Right renal cortex interstitium (tissue), 3 donors: ENCODE measurements at regions not wholly inside any gene's neighbourhood (a gene's known extent, or its start where the extent isn't known, plus 50 kb on each side); places are given as distances from the start of the nearest gene placed in this dataset.
"Not testable (repeated sequence)": the region's sequence is repeated elsewhere in the genome, so short reads cannot be mapped to it uniquely, and the experiment has no call there.

ENCODE experiments used
- DNase-seq, 3 donors: peaks; one replicate each; pipeline ENCODE4 v3.0.0-alpha.2; 2013; ENCODE audit warnings: low read depth in 3 of 3, low spot score in 2 of 3

GRCh38 chr3:87436781-87437543 is 160.6 kb upstream of the POU1F1 start:
- no peak for DNase-seq

GRCh38 chr3:87435926-87436620 is 159.7 kb upstream of the POU1F1 start:
- no peak for DNase-seq

GRCh38 chr3:87433445-87433844 is 157.1 kb upstream of the POU1F1 start:
- not testable (repeated sequence) for DNase-seq

- DNase-seq, result no peak
Observed at GRCh38 chr3:87426918-87427317, 150.5 kb upstream of the POU1F1 start.

GRCh38 chr3:87425056-87425455 is 148.7 kb upstream of the POU1F1 start:
- DNase-seq, result no peak

- DNase-seq, result no peak
Observed at GRCh38 chr3:87423336-87423735, 147.0 kb upstream of the POU1F1 start.

- DNase-seq, result no peak
Observed at GRCh38 chr3:87422333-87422732, 145.9 kb upstream of the POU1F1 start.

- no peak for DNase-seq
Observed at GRCh38 chr3:87420171-87420570, 143.8 kb upstream of the POU1F1 start.

- no peak for DNase-seq
Observed at GRCh38 chr3:87414271-87414670, 137.9 kb upstream of the POU1F1 start.

- DNase-seq, result no peak
Observed at GRCh38 chr3:87413814-87414213, 137.4 kb upstream of the POU1F1 start.

GRCh38 chr3:87410110-87410509 is 133.7 kb upstream of the POU1F1 start:
- no peak for DNase-seq

GRCh38 chr3:87398168-87398801 is 121.9 kb upstream of the POU1F1 start:
- no peak for DNase-seq

GRCh38 chr3:87397211-87397610 is 120.8 kb upstream of the POU1F1 start:
- no peak for DNase-seq

GRCh38 chr3:87390821-87391220 is 114.4 kb upstream of the POU1F1 start:
- DNase-seq, result no peak

GRCh38 chr3:87390353-87390752 is 114.0 kb upstream of the POU1F1 start:
- DNase-seq, result no peak

GRCh38 chr3:87375231-87375682 is 98.9 kb upstream of the POU1F1 start:
- DNase-seq, result no peak

GRCh38 chr3:87370007-87370406 is 93.6 kb upstream of the POU1F1 start:
- peak in 1 of 3 donors; percentile 23 for DNase-seq

- DNase-seq, result peak in 1 of 3 donors; percentile 16
Observed at GRCh38 chr3:87367736-87368135, 91.4 kb upstream of the POU1F1 start.

- no peak for DNase-seq
Observed at GRCh38 chr3:87363721-87364120, 87.3 kb upstream of the POU1F1 start.

GRCh38 chr3:87361956-87362355 is 85.6 kb upstream of the POU1F1 start:
- no peak for DNase-seq

GRCh38 chr3:87361271-87361670 is 84.9 kb upstream of the POU1F1 start:
- no peak for DNase-seq

GRCh38 chr3:87359826-87360225 is 83.4 kb upstream of the POU1F1 start:
- DNase-seq, result no peak
